Activated naive CD4-positive, alpha-beta T cell treated with anti-CD3 and anti-CD28 coated beads, Interleukin-2, amount 50 U/mL, for 24 hours (primary cell): ENCODE measurements at regions not wholly inside any gene's neighbourhood (a gene's known extent, or its start where the extent isn't known, plus 50 kb on each side); places are given as distances from the start of the nearest gene placed in this dataset.
A peak's percentile ranks its signal among the peaks of the same experiment; 100 is the strongest.
"Not testable (repeated sequence)": the region's sequence is repeated elsewhere in the genome, so short reads cannot be mapped to it uniquely, and the experiment has no call there.

ENCODE experiments used
- H3K27ac Mint-ChIP-seq: one replicate; pipeline ENCODE4 v1.8.0; 2021; ENCODE audit warnings: mild to moderate bottlenecking, mixed read lengths
- H3K27me3 Mint-ChIP-seq: one replicate; pipeline ENCODE4 v1.8.0; 2021; ENCODE audit warnings: mixed read lengths
- H3K36me3 Mint-ChIP-seq: one replicate; pipeline ENCODE4 v1.8.0; 2021; ENCODE audit warnings: mixed read lengths
- H3K4me1 Mint-ChIP-seq: one replicate; pipeline ENCODE4 v1.8.0; 2021; ENCODE audit warnings: mixed read lengths
- H3K4me3 Mint-ChIP-seq: one replicate; pipeline ENCODE4 v1.8.0; 2021; ENCODE audit warnings: mild to moderate bottlenecking, mixed read lengths
- H3K9me3 Mint-ChIP-seq: one replicate; pipeline ENCODE4 v1.8.0; 2021; ENCODE audit warnings: mixed read lengths

DNA sequence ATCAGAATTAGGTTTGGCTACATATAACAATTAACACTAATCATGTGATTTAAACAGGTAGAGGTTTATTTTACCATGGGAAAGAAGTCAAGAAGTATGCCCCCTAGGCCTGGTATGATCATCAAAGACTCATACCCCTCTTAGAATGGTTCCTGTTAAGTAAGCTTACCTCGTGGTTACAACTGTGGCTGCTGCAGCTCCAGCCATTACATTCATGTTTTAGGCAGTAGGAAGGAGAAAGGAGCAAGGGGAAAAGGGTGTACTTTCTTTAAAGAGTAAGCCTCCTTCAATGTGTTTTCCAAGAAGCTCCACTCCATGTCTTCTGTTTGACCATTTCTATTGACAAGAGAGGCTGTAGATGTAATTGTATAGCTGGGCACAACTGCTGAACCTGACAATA lies 94.9 kb upstream of the GATB start:
- Mint-ChIP-seq H3K9me3 (no peaks in the 10 kb centered on the region), H3K27me3 (peaks cover 2% of the 10 kb centered on the region), H3K36me3 (no peaks in the 10 kb centered on the region), H3K27ac (no peak overlapping the region), H3K4me1 (no peaks in the 10 kb centered on the region), H3K4me3 (no peak overlapping the region)

DNA sequence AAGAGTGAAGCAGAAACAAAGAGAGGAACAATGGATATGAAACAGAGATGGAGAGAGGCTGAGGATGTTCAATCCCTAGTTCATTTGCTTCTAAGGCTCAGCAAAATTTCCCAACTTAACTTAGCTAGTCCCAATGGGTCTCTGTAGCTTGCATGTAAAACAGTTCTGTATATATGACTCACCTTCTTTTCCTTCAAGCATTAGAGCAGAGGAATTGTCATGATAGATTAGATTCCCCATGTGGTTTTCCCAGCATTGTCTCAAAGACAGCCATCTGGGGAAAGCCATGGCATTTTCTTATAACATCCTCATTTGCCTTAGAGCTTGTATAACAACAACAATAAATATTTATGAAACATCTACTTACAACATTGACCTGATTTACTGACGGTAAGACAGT lies 93.9 kb upstream of the GATB start:
- no peaks in the 10 kb centered on the region for H3K36me3 Mint-ChIP-seq
- H3K4me1 Mint-ChIP-seq, result no peaks in the 10 kb centered on the region
- H3K4me3 Mint-ChIP-seq, result no peak overlapping the region
- H3K27me3 Mint-ChIP-seq, result peaks cover 2% of the 10 kb centered on the region
- no peak overlapping the region for H3K27ac Mint-ChIP-seq
- no peaks in the 10 kb centered on the region for H3K9me3 Mint-ChIP-seq

GRCh38 chr4:151853034-151853433 lies 92.2 kb upstream of the GATB start:
- no peaks in the 10 kb centered on the region for H3K4me1 Mint-ChIP-seq
- H3K27ac Mint-ChIP-seq, result no peak overlapping the region
- H3K36me3 Mint-ChIP-seq, result no peaks in the 10 kb centered on the region
- no peaks in the 10 kb centered on the region for H3K9me3 Mint-ChIP-seq
- H3K4me3 Mint-ChIP-seq, result no peak overlapping the region
- H3K27me3 Mint-ChIP-seq, result no peaks in the 10 kb centered on the region

DNA sequence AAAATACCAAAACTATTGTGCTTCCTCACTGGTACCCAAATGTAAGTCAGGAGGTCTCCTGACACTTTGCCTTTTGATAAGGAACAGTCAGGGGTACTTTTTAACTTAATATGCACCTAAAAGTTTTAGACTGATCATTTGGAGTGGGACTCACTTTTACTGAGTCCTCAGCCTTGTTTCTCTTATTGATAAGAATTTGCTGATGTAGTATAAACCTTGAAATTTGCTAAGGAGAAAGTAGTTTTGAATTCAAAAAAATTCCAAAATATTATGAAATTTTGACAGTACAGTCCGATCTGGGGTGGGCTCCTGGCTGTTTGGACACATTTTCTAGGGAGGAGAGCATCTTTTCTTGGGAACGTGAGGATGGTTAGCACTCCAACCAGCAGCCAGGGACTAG lies 91.4 kb upstream of the GATB start:
- H3K9me3 Mint-ChIP-seq, result no peaks in the 10 kb centered on the region
- H3K27me3 Mint-ChIP-seq, result no peaks in the 10 kb centered on the region
- no peak overlapping the region for H3K4me3 Mint-ChIP-seq
- no peaks in the 10 kb centered on the region for H3K36me3 Mint-ChIP-seq
- no peak overlapping the region for H3K27ac Mint-ChIP-seq
- H3K4me1 Mint-ChIP-seq, result no peaks in the 10 kb centered on the region

- no peaks in the 10 kb centered on the region for H3K9me3 Mint-ChIP-seq
- no peak overlapping the region for H3K4me3 Mint-ChIP-seq
- H3K27me3 Mint-ChIP-seq, result no peaks in the 10 kb centered on the region
- no peaks in the 10 kb centered on the region for H3K36me3 Mint-ChIP-seq
- H3K27ac Mint-ChIP-seq, result no peak overlapping the region
- no peaks in the 10 kb centered on the region for H3K4me1 Mint-ChIP-seq
These were observed 90.5 kb upstream of the GATB start for GRCh38 chr4:151851354-151851753.

DNA sequence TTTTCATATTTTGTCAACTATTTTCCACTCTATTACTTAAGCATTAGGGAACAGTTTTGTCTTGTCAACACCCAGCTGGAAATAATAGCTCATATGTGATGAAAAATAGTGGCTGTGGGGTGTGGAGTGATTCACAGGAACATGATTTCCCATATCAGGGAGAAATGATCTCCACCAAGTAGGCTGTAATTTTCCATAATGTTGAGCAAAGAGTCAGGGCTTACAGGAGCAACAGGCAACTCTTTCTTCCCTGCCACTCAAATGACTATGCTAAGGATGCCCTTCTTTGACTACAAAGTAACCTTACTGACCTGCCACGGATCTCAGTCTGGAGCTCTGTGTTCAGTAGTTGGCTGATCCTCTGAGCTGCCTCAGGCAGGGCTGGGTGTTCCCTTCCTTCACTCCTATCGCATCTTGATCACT lies 90.0 kb upstream of the GATB start:
- no peaks in the 10 kb centered on the region for H3K4me1 Mint-ChIP-seq
- H3K27ac Mint-ChIP-seq, result no peak overlapping the region
- H3K4me3 Mint-ChIP-seq, result no peak overlapping the region
- H3K27me3 Mint-ChIP-seq, result no peaks in the 10 kb centered on the region
- peaks cover 4% of the 10 kb centered on the region for H3K9me3 Mint-ChIP-seq
- H3K36me3 Mint-ChIP-seq, result no peaks in the 10 kb centered on the region

DNA sequence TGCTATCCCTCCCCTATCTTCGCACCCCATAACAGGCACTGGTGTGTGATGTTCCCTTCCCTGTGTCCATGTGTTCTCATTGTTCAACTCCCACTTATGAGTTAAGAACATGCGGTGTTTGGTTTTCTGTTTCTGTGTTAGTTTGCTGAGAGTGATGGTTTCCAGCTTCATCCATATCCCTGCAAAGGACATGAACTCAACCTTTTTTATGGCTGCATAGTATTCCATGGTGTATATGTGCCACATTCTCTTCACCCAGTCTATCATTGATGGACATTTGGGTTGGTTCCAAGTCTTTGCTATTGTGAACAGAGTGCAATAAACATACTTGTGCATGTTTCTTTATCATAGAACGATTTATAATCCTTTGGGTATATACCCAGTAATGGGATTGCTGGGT lies 84.7 kb upstream of the GATB start:
- H3K4me1 Mint-ChIP-seq, H3K36me3 Mint-ChIP-seq, H3K4me3 Mint-ChIP-seq, H3K9me3 Mint-ChIP-seq, H3K27ac Mint-ChIP-seq, H3K27me3 Mint-ChIP-seq: not testable (repeated sequence)

GRCh38 chr4:151842430-151843079 lies 81.7 kb upstream of the GATB start:
- H3K27me3 Mint-ChIP-seq, result no peaks in the 10 kb centered on the region
- H3K9me3 Mint-ChIP-seq, result peaks cover 8% of the 10 kb centered on the region
- no peaks in the 10 kb centered on the region for H3K4me1 Mint-ChIP-seq
- no peak overlapping the region for H3K4me3 Mint-ChIP-seq
- no peak overlapping the region for H3K27ac Mint-ChIP-seq
- H3K36me3 Mint-ChIP-seq, result no peaks in the 10 kb centered on the region

DNA sequence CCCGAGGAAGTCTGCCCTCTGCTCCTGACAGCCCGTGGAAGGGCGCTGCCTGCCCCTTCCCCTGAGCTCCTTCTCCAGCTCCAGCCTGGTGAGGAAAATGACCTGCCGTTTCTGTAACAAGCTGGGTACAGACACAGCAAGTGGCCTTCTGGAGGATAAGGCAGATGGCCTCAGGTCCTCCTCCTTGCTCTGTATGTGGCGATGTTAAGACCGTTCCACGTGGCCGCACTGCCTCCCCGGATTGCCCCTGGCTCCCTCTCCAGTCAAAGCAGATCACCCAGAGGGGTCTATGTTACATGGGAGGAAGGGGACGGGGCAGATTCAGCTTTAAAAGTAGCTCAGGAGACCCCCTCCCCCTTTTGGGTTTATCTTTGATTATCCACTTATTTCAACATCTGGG lies 80.3 kb upstream of the GATB start:
- Mint-ChIP-seq H3K27ac (no peak overlapping the region), H3K27me3 (no peaks in the 10 kb centered on the region), H3K36me3 (no peaks in the 10 kb centered on the region), H3K4me3 (no peak overlapping the region), H3K9me3 (peaks cover 7% of the 10 kb centered on the region), H3K4me1 (no peaks in the 10 kb centered on the region)

- Mint-ChIP-seq H3K27ac (no peak overlapping the region), H3K9me3 (no peaks in the 10 kb centered on the region), H3K4me3 (no peak overlapping the region), H3K36me3 (no peaks in the 10 kb centered on the region), H3K27me3 (no peaks in the 10 kb centered on the region), H3K4me1 (no peaks in the 10 kb centered on the region)
These were observed 74.7 kb upstream of the GATB start for GRCh38 chr4:151835467-151835866.

- H3K9me3 Mint-ChIP-seq, result no peaks in the 10 kb centered on the region
- no peaks in the 10 kb centered on the region for H3K27me3 Mint-ChIP-seq
- H3K36me3 Mint-ChIP-seq, result no peaks in the 10 kb centered on the region
- no peak overlapping the region for H3K27ac Mint-ChIP-seq
- no peaks in the 10 kb centered on the region for H3K4me1 Mint-ChIP-seq
- H3K4me3 Mint-ChIP-seq, result no peak overlapping the region
These were observed 72.4 kb upstream of the GATB start for GRCh38 chr4:151833174-151833573.

GRCh38 chr4:151831526-151831925 lies 70.7 kb upstream of the GATB start:
- H3K9me3 Mint-ChIP-seq, result peaks cover 4% of the 10 kb centered on the region
- H3K36me3 Mint-ChIP-seq, result no peaks in the 10 kb centered on the region
- no peak overlapping the region for H3K27ac Mint-ChIP-seq

DNA sequence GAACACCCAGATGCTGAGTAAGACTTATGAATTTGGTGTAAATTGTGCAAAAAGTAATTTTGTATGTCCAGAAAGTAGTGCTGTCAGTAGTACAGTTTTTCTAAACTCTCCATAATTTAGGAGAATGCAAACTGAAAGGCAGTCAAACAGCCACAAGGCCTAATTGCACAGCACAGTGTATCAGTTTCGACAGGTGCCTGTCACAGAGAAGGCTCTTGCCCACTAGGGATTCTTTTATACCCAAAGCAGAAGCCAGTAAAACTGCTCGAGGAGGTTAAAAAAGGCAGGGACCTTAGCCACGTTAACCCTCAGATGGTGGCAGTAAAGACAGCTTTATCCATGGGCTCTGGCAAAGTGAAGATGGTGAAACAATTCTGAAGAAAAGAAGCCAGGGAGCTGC lies 69.4 kb upstream of the GATB start:
- H3K27ac Mint-ChIP-seq, result peak overlapping the region; percentile 27
- no peaks in the 10 kb centered on the region for H3K4me1 Mint-ChIP-seq
- H3K9me3 Mint-ChIP-seq, result peaks cover 4% of the 10 kb centered on the region
- no peaks in the 10 kb centered on the region for H3K27me3 Mint-ChIP-seq
- no peak overlapping the region for H3K4me3 Mint-ChIP-seq
- H3K36me3 Mint-ChIP-seq, result no peaks in the 10 kb centered on the region

More at GRCh38 chr4:151831526-151831925, 70.7 kb upstream of the GATB start:
- no peak overlapping the region for H3K4me3 Mint-ChIP-seq
- no peaks in the 10 kb centered on the region for H3K27me3 Mint-ChIP-seq
- H3K4me1 Mint-ChIP-seq, result no peaks in the 10 kb centered on the region

DNA sequence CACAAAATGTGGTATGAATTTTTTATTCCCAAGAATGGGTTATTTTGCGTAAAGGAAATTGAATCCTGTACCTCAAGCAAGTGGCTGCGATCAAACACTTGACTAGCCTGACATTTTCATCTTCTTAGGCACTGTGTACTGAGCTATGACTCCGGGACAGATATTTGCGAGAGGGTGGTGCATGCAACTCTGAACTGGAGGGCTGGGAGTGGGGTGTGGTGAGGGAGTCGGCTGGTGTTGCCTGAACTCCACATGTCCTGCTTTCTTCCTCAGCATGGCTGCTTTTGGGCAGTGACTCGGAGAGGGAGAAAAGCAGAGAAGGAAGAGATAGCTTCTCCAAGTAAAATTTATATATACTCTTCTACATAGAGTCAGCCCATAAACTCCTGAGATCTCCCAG lies 68.5 kb upstream of the GATB start:
- Mint-ChIP-seq H3K36me3 (no peaks in the 10 kb centered on the region), H3K4me3 (no peak overlapping the region), H3K27me3 (no peaks in the 10 kb centered on the region), H3K27ac (no peak overlapping the region), H3K9me3 (peaks cover 4% of the 10 kb centered on the region), H3K4me1 (no peaks in the 10 kb centered on the region)

DNA sequence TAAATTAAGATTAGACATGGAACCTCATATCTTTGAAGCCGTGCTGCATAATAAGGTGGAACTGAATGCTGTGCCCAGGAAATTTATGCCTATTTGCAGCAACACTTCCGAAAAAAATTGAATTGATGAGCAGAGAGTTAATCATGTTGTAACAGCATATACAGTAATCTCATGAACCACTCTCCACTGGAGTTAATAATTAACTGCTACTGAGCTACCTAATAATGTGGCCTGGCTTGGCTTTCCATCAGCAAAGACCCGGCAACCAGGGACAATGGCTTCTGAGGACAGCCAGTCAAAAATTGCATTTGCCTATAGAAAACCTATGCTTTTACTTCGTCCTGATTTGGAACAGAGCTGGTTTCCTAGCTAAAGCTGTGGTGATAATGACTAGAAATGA lies 63.8 kb upstream of the GATB start:
- H3K27ac Mint-ChIP-seq, result no peak overlapping the region
- no peak overlapping the region for H3K4me3 Mint-ChIP-seq
- no peaks in the 10 kb centered on the region for H3K36me3 Mint-ChIP-seq
- peaks cover 4% of the 10 kb centered on the region for H3K9me3 Mint-ChIP-seq
- no peaks in the 10 kb centered on the region for H3K4me1 Mint-ChIP-seq
- H3K27me3 Mint-ChIP-seq, result no peaks in the 10 kb centered on the region

- Mint-ChIP-seq H3K27ac (no peak overlapping the region), H3K4me3 (no peak overlapping the region), H3K9me3 (peaks cover 4% of the 10 kb centered on the region), H3K27me3 (no peaks in the 10 kb centered on the region), H3K36me3 (no peaks in the 10 kb centered on the region), H3K4me1 (no peaks in the 10 kb centered on the region)
These were observed 61.5 kb upstream of the GATB start for GRCh38 chr4:151822331-151822730.

- no peak overlapping the region for H3K4me3 Mint-ChIP-seq
- no peaks in the 10 kb centered on the region for H3K36me3 Mint-ChIP-seq
- no peaks in the 10 kb centered on the region for H3K4me1 Mint-ChIP-seq
- no peaks in the 10 kb centered on the region for H3K27me3 Mint-ChIP-seq
- no peak overlapping the region for H3K27ac Mint-ChIP-seq
- H3K9me3 Mint-ChIP-seq, result no peaks in the 10 kb centered on the region
These were observed 59.2 kb upstream of the GATB start for GRCh38 chr4:151820004-151820403.
